ENCODE measurements at regions not wholly inside any gene's neighbourhood (a gene's known extent, or its start where the extent isn't known, plus 50 kb on each side); places are given as distances from the start of the nearest gene placed in this dataset.

DNA sequence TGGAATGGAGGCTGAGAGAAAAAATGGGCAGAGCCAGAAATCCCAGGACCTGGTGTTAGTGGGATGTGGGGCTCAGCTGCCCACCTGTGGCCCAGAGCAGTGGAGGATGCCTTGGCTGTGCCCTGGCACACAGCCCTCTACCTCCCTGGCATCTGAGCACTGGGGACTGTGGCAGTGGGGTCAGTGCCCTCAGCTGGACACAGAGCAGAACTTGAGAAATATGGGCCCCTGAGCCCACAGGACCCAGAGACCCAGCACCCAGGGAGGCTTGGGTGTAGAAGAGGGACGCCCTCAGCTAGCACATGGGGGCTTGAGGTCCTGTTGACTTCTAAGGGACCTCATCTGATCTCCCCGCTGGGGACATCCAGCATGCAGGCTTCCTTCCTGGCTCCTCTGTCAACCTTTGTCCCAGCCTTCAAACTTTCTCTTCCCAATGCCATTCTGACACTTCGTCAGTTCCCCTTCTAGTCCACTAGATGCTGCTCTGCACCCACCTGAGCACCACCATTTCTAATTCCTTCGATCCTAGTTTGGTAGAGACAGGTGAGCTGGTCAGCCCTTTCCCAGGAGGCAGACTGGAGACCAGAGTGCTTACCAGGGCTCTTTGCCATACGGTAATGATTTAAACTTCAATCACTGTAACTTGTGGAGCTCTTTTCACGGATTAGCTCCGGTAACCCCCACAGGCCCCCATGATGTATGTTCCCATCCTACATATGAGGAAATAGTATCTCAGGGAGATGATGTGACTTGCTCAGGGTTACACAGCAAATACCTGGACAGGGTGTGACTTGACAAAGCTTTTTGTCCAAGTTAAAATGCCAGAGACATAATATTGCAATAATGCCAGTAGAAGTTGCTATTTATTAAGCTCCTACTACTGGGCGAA lies 143.7 kb downstream of the ASCL4 start:
- Histone ChIP-seq H3K9me3 (ENCODE audit: control insufficient read depth, insufficient read depth, low read length) (no peaks in the 10 kb centered on the region), H3K27me3 (ENCODE audit: control insufficient read depth, low read length) (no peaks in the 10 kb centered on the region), H3K4me2 (ENCODE audit: low read length) (no peak overlapping the region), H3K27ac (ENCODE audit: low read depth, low read length) (no peak overlapping the region), H3K9me2 (replicated peaks; ENCODE audit: control insufficient read depth, low read length) (no peaks in the 10 kb centered on the region), H3F3A (ENCODE audit: control insufficient read depth, insufficient read depth) (no peaks in the 10 kb centered on the region), H3K36me3 (ENCODE audit: control insufficient read depth, low read length) (no peaks in the 10 kb centered on the region), H3K4me1 (ENCODE audit: control insufficient read depth, low read length) (no peaks in the 10 kb centered on the region), H4K20me1 (ENCODE audit: control insufficient read depth, insufficient read depth, low read depth, low read length) (no peaks in the 10 kb centered on the region), H3K79me2 (ENCODE audit: control insufficient read depth, low read length) (no peaks in the 10 kb centered on the region), H3K4me3 (ENCODE audit: low read length) (no peak overlapping the region)
- TF ChIP-seq EZH2phosphoT487 (IDR thresholded peaks at IDR 0.05; ENCODE audit: borderline replicate concordance, low read length), result no peak
- TF ChIP-seq, protein P1, sequence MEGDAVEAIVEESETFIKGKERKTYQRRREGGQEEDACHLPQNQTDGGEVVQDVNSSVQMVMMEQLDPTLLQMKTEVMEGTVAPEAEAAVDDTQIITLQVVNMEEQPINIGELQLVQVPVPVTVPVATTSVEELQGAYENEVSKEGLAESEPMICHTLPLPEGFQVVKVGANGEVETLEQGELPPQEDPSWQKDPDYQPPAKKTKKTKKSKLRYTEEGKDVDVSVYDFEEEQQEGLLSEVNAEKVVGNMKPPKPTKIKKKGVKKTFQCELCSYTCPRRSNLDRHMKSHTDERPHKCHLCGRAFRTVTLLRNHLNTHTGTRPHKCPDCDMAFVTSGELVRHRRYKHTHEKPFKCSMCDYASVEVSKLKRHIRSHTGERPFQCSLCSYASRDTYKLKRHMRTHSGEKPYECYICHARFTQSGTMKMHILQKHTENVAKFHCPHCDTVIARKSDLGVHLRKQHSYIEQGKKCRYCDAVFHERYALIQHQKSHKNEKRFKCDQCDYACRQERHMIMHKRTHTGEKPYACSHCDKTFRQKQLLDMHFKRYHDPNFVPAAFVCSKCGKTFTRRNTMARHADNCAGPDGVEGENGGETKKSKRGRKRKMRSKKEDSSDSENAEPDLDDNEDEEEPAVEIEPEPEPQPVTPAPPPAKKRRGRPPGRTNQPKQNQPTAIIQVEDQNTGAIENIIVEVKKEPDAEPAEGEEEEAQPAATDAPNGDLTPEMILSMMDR (IDR thresholded peaks at IDR 0.05; ENCODE audit: low read depth, low read length, poor library complexity, severe bottlenecking), result peak; percentile 65

DNA sequence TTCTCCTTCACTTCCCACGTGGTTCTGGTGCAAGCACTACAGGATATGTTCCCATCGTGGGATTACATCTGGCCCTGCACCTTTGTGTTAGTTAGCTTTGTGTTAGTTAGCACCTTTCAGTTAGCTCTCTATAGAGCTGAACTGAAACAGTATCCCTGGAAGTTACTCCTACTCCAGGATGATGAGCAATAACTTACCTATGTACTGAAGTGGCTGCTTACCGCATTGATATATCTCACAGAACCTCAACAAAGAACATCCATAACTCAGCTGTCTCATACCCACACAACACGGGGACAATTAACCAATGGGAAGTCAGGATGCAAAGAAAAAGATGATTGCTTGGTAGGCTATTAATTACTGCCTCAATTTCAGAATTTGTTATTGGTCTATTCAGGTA lies 146.6 kb downstream of the ASCL4 start:
- H3K79me2 ChIP-seq (ENCODE audit: control insufficient read depth, low read length), result no peaks in the 10 kb centered on the region
- TF ChIP-seq EZH2phosphoT487 (IDR thresholded peaks at IDR 0.05; ENCODE audit: borderline replicate concordance, low read length), result no peak
- TF ChIP-seq, protein P1 (IDR thresholded peaks at IDR 0.05; ENCODE audit: low read depth, low read length, poor library complexity, severe bottlenecking), result no peak
- no peaks in the 10 kb centered on the region for H3F3A ChIP-seq (ENCODE audit: control insufficient read depth, insufficient read depth)

DNA sequence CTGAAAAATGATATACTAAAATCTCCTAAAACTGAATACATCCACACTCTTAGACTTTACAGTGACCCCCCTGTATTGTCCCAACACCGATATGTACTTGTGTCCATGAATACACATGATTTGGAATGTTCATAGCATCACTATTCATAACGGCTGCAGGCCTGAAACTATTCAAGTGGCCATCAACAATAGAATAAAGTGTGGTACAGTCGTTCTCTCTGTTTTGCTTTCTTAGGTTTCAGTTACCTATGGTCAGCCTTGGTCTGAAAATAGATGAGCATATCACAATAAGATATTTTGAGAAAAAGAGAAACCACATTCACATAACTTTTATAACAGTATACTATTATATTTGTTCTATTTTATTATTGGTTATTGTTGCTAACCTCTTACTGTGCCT lies 150.6 kb downstream of the ASCL4 start:
- no peaks in the 10 kb centered on the region for H3K4me1 ChIP-seq (ENCODE audit: control insufficient read depth, low read length)
- TF ChIP-seq, protein P1 (IDR thresholded peaks at IDR 0.05; ENCODE audit: low read depth, low read length, poor library complexity, severe bottlenecking), result no peak
- no peak overlapping the region for H3K4me2 ChIP-seq (ENCODE audit: low read length)
- no peak overlapping the region for H3K27ac ChIP-seq (ENCODE audit: low read depth, low read length)
- no peaks in the 10 kb centered on the region for H3K27me3 ChIP-seq (ENCODE audit: control insufficient read depth, low read length)
- no peaks in the 10 kb centered on the region for H3K9me2 ChIP-seq (replicated peaks; ENCODE audit: control insufficient read depth, low read length)
- H3K36me3 ChIP-seq (ENCODE audit: control insufficient read depth, low read length), result no peaks in the 10 kb centered on the region
- no peaks in the 10 kb centered on the region for H3F3A ChIP-seq (ENCODE audit: control insufficient read depth, insufficient read depth)
- H4K20me1 ChIP-seq (ENCODE audit: control insufficient read depth, insufficient read depth, low read depth, low read length), result no peaks in the 10 kb centered on the region
- no peak overlapping the region for H3K4me3 ChIP-seq (ENCODE audit: low read length)
- H3K79me2 ChIP-seq (ENCODE audit: control insufficient read depth, low read length), result no peaks in the 10 kb centered on the region
- no peaks in the 10 kb centered on the region for H3K9me3 ChIP-seq (ENCODE audit: control insufficient read depth, insufficient read depth, low read length)

More for the DNA sequence above, 146.6 kb downstream of the ASCL4 start:
- no peaks in the 10 kb centered on the region for H3K27me3 ChIP-seq (ENCODE audit: control insufficient read depth, low read length)
- no peaks in the 10 kb centered on the region for H3K9me3 ChIP-seq (ENCODE audit: control insufficient read depth, insufficient read depth, low read length)
- no peaks in the 10 kb centered on the region for H3K9me2 ChIP-seq (replicated peaks; ENCODE audit: control insufficient read depth, low read length)
- no peaks in the 10 kb centered on the region for H4K20me1 ChIP-seq (ENCODE audit: control insufficient read depth, insufficient read depth, low read depth, low read length)
- H3K27ac ChIP-seq (ENCODE audit: low read depth, low read length), result no peak overlapping the region
- no peaks in the 10 kb centered on the region for H3K4me1 ChIP-seq (ENCODE audit: control insufficient read depth, low read length)
- H3K4me3 ChIP-seq (ENCODE audit: low read length), result no peak overlapping the region
- H3K36me3 ChIP-seq (ENCODE audit: control insufficient read depth, low read length), result no peaks in the 10 kb centered on the region
- H3K4me2 ChIP-seq (ENCODE audit: low read length), result no peak overlapping the region

Measured in DOHH2 (cell line).